ENCODE measurements at regions not wholly inside any gene's neighbourhood (a gene's known extent, or its start where the extent isn't known, plus 50 kb on each side); places are given as distances from the start of the nearest gene placed in this dataset.

DNA sequence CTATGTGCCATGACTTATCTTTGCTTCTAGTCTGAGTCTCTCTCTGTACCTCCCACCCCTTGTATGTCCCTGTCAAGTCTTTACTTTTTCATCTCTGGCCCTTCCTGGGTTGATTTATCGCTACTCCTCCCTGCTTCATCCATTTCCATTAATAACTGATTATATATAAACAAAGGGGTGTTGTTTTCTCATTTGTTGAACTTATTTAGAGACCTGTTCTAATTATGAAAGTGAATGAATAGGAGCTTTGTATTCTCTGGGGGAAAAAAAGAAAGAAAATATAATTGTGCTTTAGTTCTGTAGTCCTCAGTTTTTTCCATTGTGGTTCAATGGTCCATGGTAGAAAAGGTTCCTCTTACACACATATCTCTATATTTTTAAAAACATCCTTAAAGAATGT is 328.9 kb upstream of the PPP2R3A start:
- TF ChIP-seq, protein P1, sequence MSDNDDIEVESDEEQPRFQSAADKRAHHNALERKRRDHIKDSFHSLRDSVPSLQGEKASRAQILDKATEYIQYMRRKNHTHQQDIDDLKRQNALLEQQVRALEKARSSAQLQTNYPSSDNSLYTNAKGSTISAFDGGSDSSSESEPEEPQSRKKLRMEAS (IDR thresholded peaks at IDR 0.05), result no peak
- TF ChIP-seq TCF12 (IDR thresholded peaks at IDR 0.05; ENCODE audit: low read depth) (no peak), RAD21 (IDR thresholded peaks at IDR 0.05; ENCODE audit: low read depth) (no peak), YY1 (IDR thresholded peaks at IDR 0.05; ENCODE audit: low read depth) (no peak), TAF1 (IDR thresholded peaks at IDR 0.05; ENCODE audit: low read depth) (no peak), TEAD4 (IDR thresholded peaks at IDR 0.05) (no peak), CREB1 (IDR thresholded peaks at IDR 0.05; ENCODE audit: low read depth) (no peak), NFIC (IDR thresholded peaks at IDR 0.05) (no peak), EP300 (IDR thresholded peaks at IDR 0.05; ENCODE audit: borderline replicate concordance) (no peak), CEBPB (IDR thresholded peaks at IDR 0.05) (no peak)
- TF ChIP-seq, protein P2, sequence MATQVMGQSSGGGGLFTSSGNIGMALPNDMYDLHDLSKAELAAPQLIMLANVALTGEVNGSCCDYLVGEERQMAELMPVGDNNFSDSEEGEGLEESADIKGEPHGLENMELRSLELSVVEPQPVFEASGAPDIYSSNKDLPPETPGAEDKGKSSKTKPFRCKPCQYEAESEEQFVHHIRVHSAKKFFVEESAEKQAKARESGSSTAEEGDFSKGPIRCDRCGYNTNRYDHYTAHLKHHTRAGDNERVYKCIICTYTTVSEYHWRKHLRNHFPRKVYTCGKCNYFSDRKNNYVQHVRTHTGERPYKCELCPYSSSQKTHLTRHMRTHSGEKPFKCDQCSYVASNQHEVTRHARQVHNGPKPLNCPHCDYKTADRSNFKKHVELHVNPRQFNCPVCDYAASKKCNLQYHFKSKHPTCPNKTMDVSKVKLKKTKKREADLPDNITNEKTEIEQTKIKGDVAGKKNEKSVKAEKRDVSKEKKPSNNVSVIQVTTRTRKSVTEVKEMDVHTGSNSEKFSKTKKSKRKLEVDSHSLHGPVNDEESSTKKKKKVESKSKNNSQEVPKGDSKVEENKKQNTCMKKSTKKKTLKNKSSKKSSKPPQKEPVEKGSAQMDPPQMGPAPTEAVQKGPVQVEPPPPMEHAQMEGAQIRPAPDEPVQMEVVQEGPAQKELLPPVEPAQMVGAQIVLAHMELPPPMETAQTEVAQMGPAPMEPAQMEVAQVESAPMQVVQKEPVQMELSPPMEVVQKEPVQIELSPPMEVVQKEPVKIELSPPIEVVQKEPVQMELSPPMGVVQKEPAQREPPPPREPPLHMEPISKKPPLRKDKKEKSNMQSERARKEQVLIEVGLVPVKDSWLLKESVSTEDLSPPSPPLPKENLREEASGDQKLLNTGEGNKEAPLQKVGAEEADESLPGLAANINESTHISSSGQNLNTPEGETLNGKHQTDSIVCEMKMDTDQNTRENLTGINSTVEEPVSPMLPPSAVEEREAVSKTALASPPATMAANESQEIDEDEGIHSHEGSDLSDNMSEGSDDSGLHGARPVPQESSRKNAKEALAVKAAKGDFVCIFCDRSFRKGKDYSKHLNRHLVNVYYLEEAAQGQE (IDR thresholded peaks at IDR 0.05; ENCODE audit: low read depth), result no peak

All from Ishikawa (cell line).